Stimulated activated effector memory CD8-positive, alpha-beta T cell treated with anti-CD3 and anti-CD28 coated beads, Interleukin-12 subunit alpha, Interleukin-12 subunit beta, amount 100 ng/mL, for 72 hours (primary cell): ENCODE measurements at regions not wholly inside any gene's neighbourhood (a gene's known extent, or its start where the extent isn't known, plus 50 kb on each side); places are given as distances from the start of the nearest gene placed in this dataset.
"Not testable (repeated sequence)": the region's sequence is repeated elsewhere in the genome, so short reads cannot be mapped to it uniquely, and the experiment has no call there.

Source experiments
- ATAC-seq: fragments of 150-1000 bp; cut with Tn5 transposase; 2 replicates; pipeline ENCODE4 v1.10.0; 2021
- DNase-seq, 2 donors: peaks; one replicate each; pipeline ENCODE4 v3.0.0; 2021 to 2022; ENCODE audit warnings: low spot score in 2 of 2
- H3K27ac Mint-ChIP-seq: one replicate; pipeline ENCODE4 v1.8.0; 2022; ENCODE audit warnings: mild to moderate bottlenecking, mixed read lengths
- H3K36me3 Mint-ChIP-seq: one replicate; pipeline ENCODE4 v1.8.0; 2022; ENCODE audit warnings: mild to moderate bottlenecking, mixed read lengths
- H3K4me1 Mint-ChIP-seq: one replicate; pipeline ENCODE4 v1.8.0; 2022; ENCODE audit warnings: mixed read lengths
- H3K4me3 Mint-ChIP-seq: one replicate; pipeline ENCODE4 v1.8.0; 2022; ENCODE audit warnings: mild to moderate bottlenecking, mixed read lengths
- H3K9me3 Mint-ChIP-seq: one replicate; pipeline ENCODE4 v1.8.0; 2022; ENCODE audit warnings: mixed read lengths

DNA sequence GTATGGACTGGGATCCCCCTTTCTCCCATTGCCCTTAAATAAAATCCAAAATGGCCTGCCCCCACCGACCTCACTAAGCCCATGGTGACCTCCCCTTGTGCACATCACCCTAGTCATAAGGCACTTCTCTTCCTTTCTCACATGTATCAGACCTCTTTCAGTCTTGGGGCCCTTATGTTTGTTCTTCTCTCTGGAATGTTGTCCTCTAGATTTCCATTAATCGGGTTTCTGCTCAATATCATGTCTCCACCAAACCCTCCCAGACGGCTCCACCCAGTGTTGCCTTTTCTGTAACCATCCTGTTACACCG lies 196.3 kb downstream of the ERCC6L2 start:
- no peak for DNase-seq
- Mint-ChIP-seq H3K4me3 (no peak overlapping the region), H3K4me1 (peaks cover 22% of the 10 kb centered on the region), H3K9me3 (no peaks in the 10 kb centered on the region), H3K27ac (peak overlapping the region; percentile 12), H3K36me3 (no peaks in the 10 kb centered on the region)
- ATAC-seq, result no peak

DNA sequence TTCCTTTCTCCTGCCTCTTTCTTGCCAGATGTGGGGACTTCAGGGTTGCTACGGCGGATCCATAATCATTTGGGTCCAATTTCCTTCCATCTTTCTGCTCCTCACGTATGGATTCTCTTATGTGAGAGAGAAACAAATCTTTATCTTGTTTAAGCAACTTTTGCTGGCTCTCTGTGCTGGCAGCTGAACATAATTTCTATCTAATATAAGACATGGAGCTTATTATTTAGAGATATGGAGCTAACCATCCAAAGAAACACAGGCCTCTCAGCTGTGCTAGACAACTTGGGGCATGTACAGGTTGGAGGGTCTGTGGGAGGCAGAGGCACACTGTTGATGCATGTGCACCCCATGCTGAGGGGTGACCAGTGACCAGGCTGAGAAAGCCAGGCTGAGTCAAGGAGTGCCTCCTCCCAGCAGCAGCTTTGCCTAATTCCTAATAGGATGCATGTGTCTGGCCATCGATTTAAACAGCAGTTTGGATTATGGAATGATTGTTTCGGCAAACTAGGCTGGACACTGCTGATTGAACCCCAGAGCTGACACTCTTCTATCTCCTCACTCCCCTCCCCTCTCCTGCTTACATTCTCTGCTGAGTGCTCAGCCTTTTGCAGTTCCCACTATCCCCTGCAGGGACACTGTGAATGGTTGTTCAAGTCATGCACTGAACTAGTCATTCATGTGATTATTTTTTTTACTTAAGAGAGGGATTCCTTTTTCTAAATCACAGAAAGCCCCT lies 195.8 kb downstream of the ERCC6L2 start:
- Mint-ChIP-seq H3K27ac (no peak overlapping the region), H3K9me3 (no peaks in the 10 kb centered on the region), H3K36me3 (no peaks in the 10 kb centered on the region), H3K4me3 (no peak overlapping the region), H3K4me1 (peaks cover 22% of the 10 kb centered on the region)
- ATAC-seq, result peak; percentile 68
- DNase-seq, result peak in 1 of 2 donors; percentile 58

GRCh38 chr9:96069629-96070220 lies 194.2 kb downstream of the ERCC6L2 start:
- Mint-ChIP-seq H3K4me1 (peaks cover 13% of the 10 kb centered on the region), H3K36me3 (no peaks in the 10 kb centered on the region), H3K9me3 (no peaks in the 10 kb centered on the region), H3K4me3 (no peak overlapping the region), H3K27ac (no peak overlapping the region)
- ATAC-seq, result no peak
- DNase-seq, result no peak

DNA sequence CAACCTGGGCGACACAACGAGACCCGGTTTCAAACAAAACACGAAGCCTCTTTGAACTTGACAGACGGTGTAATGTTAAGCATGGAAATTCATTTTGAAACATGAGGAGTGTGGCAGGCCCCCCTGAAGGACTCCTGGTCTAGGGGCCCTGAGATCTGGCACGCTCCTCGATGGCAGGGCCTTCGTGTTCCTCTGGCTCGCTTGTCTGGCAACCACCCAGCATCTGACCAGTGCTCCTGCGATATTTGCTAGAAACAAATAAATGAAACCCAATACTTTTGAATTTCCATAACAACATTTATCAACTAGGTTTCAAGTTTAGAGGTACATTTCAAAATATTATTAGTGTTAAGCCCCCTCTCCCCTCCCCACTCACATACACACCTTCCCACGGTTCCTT lies 193.0 kb downstream of the ERCC6L2 start:
- Mint-ChIP-seq H3K9me3 (no peaks in the 10 kb centered on the region), H3K27ac (no peak overlapping the region), H3K36me3 (no peaks in the 10 kb centered on the region), H3K4me3 (no peak overlapping the region), H3K4me1 (peaks cover 5% of the 10 kb centered on the region)
- no peak for DNase-seq
- no peak for ATAC-seq

- Mint-ChIP-seq H3K27ac (no peak overlapping the region), H3K4me1 (peaks cover 5% of the 10 kb centered on the region)
- no peak for ATAC-seq
Observed at GRCh38 chr9:96067600-96067999, 192.1 kb downstream of the ERCC6L2 start.

DNA sequence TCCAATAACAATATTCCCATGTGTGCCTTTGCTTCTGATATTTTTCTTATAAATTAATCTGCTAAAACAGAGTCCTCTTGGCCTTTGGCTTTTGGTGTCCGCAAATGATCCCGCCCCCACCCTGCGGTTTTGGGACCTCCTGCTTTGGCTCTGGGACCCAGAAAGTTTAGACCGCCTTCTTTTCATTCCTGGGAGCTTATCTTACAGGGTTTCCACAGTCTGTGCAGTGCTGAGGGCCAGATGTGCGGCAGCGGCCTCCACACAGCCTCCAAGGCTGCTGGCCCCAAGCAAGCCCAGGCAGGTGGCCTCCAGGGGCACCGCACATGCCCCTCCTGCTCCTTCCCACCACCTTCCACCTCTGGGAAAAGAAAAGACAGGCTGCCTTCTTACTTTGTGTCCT lies 191.5 kb downstream of the ERCC6L2 start:
- no peak overlapping the region for H3K4me3 Mint-ChIP-seq
- no peak for DNase-seq
- peaks cover 6% of the 10 kb centered on the region for H3K4me1 Mint-ChIP-seq
- H3K36me3 Mint-ChIP-seq, result no peaks in the 10 kb centered on the region
- no peaks in the 10 kb centered on the region for H3K9me3 Mint-ChIP-seq
- H3K27ac Mint-ChIP-seq, result no peak overlapping the region
- ATAC-seq, result no peak

More at GRCh38 chr9:96067600-96067999, 192.1 kb downstream of the ERCC6L2 start:
- no peaks in the 10 kb centered on the region for H3K9me3 Mint-ChIP-seq
- no peak for DNase-seq
- H3K4me3 Mint-ChIP-seq, result no peak overlapping the region
- no peaks in the 10 kb centered on the region for H3K36me3 Mint-ChIP-seq

DNA sequence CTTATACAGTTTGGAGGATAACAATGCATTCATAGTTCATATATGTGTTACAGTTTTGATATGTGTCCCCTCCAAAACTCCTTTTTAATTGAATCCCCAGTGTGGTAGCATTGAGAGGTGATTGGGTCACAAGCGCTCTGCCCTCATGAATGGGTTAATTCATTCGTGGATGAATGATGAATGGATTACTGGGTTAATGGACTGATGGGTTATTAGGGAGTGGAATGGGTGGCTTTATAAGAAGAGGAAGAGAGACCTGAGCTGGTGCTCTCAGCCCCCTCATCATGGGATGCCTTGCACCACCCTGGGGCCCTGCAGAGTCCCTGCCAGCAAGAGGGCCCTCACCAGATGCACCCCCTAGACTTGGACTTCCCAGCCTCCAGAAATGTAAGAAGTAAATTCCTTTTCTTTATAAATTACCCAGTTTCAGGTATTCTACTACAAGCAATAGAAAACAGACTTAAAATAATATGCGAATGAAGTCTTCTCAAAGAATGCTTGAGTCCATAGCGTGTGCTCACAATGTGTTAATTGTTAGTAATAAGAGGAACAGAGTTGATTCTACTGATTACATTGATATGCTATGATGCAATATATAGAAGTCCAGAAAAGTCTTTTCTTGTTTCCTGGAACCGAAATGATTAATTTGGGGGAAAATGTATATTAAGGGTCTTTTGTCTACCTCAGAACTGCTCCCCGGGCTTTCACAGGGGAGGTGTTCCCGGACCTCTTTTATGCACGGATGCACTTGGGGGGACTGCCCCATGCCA lies 190.2 kb downstream of the ERCC6L2 start:
- no peak overlapping the region for H3K27ac Mint-ChIP-seq
- peaks cover 14% of the 10 kb centered on the region for H3K4me1 Mint-ChIP-seq
- no peaks in the 10 kb centered on the region for H3K9me3 Mint-ChIP-seq
- no peak for ATAC-seq
- DNase-seq, result no peak
- no peaks in the 10 kb centered on the region for H3K36me3 Mint-ChIP-seq
- H3K4me3 Mint-ChIP-seq, result no peak overlapping the region

GRCh38 chr9:96064826-96065481 lies 189.5 kb downstream of the ERCC6L2 start:
- Mint-ChIP-seq H3K27ac (no peak overlapping the region), H3K4me1 (peaks cover 14% of the 10 kb centered on the region), H3K9me3 (no peaks in the 10 kb centered on the region), H3K4me3 (no peak overlapping the region), H3K36me3 (no peaks in the 10 kb centered on the region)
- no peak for DNase-seq
- ATAC-seq, result no peak

GRCh38 chr9:96062854-96063253 lies 187.4 kb downstream of the ERCC6L2 start:
- Mint-ChIP-seq H3K36me3 (no peaks in the 10 kb centered on the region), H3K4me3 (no peak overlapping the region), H3K4me1 (peaks cover 23% of the 10 kb centered on the region), H3K9me3 (no peaks in the 10 kb centered on the region), H3K27ac (peak overlapping the region; percentile 37)
- ATAC-seq, result no peak
- DNase-seq, result no peak

DNA sequence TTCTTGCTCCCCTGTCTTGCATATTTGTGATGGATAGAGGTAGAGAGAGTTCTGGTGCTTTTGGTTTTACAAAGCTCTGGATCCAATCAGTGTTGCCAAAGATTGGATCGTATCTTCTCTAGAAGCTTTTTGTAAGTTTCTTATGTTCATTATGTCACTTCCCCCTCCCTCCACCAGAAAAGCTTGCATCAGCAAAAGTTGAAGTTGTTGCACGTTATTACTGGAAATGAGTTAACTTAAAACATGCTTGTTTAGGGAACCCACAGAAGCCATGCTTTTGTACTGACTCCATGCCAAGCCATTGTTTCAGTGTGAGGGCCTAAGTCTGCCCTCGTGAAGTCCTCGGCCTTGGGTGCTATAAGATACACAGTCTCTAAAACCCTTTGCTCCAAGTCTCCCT lies 186.5 kb downstream of the ERCC6L2 start:
- no peak overlapping the region for H3K4me3 Mint-ChIP-seq
- no peaks in the 10 kb centered on the region for H3K9me3 Mint-ChIP-seq
- peaks cover 31% of the 10 kb centered on the region for H3K4me1 Mint-ChIP-seq
- no peak for DNase-seq
- H3K27ac Mint-ChIP-seq, result peak overlapping the region; percentile 77
- no peak for ATAC-seq
- no peaks in the 10 kb centered on the region for H3K36me3 Mint-ChIP-seq

DNA sequence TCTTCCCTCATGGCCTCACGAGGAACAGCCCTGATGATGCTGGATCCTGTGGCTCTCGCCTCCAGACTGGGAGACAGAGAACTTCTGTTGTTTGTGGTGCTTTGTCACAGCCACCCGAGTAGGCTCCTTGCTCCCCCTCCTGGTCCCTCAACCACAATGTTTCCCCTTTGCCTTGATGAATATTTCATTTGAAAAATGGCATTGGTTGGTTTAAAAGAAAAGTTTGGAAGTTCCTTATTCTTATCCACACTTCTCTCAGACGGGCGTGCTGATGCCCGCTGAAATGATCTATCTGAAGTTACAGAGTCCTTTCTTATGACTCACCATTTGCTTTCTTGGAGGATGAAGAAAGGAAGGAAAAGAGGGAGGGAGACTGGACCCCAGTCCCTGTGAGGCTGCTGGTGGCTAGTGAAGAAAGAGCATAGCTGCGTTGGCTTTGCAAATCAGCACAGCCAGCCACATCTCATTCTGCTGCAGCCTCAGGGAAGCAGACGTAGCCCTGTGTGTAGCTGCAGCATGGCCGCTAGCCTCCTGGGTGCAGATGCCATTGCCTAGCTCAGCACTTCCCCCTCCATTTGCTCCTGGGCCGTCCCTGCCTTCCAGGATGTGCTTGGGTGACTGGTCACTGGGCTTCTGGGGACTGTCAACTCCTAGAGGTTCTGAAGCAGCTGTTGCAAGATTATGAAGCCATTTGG lies 185.9 kb downstream of the ERCC6L2 start:
- Mint-ChIP-seq H3K4me1 (peaks cover 37% of the 10 kb centered on the region), H3K27ac (peak overlapping the region; percentile 77), H3K36me3 (no peaks in the 10 kb centered on the region), H3K9me3 (no peaks in the 10 kb centered on the region), H3K4me3 (no peak overlapping the region)
- ATAC-seq (peak; percentile 63), DNase-seq (no peak)

DNA sequence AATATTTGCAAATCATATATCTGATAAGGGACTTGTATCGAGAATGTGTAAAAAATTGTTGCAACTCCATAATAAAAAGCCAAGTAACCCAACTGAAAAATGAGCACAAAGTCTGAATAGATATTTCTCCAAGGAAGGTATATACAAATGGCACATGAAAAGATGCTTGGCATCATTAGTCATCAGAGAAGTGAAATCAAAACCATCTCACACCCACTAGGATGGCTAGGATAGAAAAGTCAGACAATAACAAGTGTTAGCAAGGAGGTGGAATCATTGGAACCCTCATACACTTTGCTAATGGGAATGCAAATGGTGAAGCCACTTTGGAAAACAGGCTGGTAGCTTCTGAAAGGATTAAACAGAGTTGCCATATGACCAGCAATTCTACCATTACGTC lies 182.7 kb downstream of the ERCC6L2 start:
- no peak overlapping the region for H3K27ac Mint-ChIP-seq
- H3K4me3 Mint-ChIP-seq, result no peak overlapping the region

DNA sequence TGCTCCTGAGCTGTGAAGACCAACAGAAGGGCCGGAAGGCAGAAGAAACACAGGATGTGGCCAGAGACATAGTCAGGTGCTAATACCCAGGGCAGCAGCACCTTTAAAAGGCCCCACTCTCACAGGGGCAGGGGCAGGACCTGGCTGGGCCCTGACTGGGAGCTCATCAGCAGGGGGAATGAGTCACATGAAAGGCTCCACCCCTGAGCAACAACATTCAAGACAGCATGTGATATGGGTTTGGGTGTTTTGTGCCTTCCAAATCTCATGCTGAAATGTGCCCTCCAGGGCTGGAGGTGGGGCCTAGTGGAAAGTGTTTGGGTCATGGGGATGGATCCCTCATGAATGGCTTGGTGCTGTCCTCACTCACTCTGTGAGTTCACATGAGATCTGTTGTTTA lies 181.7 kb downstream of the ERCC6L2 start:
- Mint-ChIP-seq H3K27ac (no peak overlapping the region), H3K4me1 (peaks cover 41% of the 10 kb centered on the region), H3K4me3 (no peak overlapping the region), H3K9me3 (no peaks in the 10 kb centered on the region), H3K36me3 (no peaks in the 10 kb centered on the region)
- no peak for DNase-seq
- ATAC-seq, result peak; percentile 83

More for the DNA sequence above, 182.7 kb downstream of the ERCC6L2 start:
- no peak for DNase-seq
- ATAC-seq, result no peak
- peaks cover 42% of the 10 kb centered on the region for H3K4me1 Mint-ChIP-seq
- no peaks in the 10 kb centered on the region for H3K9me3 Mint-ChIP-seq
- no peaks in the 10 kb centered on the region for H3K36me3 Mint-ChIP-seq

DNA sequence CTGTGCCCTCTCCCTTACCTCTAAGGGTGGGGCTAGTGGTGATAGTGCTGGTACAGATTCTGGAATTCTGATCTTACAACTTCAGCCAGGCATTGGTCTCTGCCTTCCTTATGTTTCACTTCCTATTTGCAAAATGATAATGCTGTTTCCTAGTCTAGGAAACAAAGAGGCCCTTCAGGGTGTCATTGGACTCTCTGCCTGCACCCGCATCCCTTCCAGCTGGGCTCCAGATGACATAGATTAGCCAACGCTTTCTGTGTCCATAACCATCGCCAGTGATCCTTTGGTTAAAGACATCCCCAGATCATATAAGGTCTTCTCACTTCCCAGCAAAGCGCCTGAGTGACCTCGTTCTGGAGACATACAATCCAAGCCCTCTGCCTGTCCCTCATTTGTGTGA lies 180.7 kb downstream of the ERCC6L2 start:
- no peaks in the 10 kb centered on the region for H3K36me3 Mint-ChIP-seq
- ATAC-seq, result no peak
- peaks cover 32% of the 10 kb centered on the region for H3K4me1 Mint-ChIP-seq
- DNase-seq, result no peak
- no peaks in the 10 kb centered on the region for H3K9me3 Mint-ChIP-seq
- no peak overlapping the region for H3K27ac Mint-ChIP-seq
- no peak overlapping the region for H3K4me3 Mint-ChIP-seq

- H3K9me3 Mint-ChIP-seq, DNase-seq, H3K36me3 Mint-ChIP-seq, H3K27ac Mint-ChIP-seq, H3K4me3 Mint-ChIP-seq, ATAC-seq: not testable (repeated sequence)
- H3K4me1 Mint-ChIP-seq, result peaks cover 28% of the 10 kb centered on the region
Observed at GRCh38 chr9:96054248-96054647, 178.8 kb downstream of the ERCC6L2 start.
